Thyroid gland (tissue), 4 donors: ENCODE measurements at regions not wholly inside any gene's neighbourhood (a gene's known extent, or its start where the extent isn't known, plus 50 kb on each side); places are given as distances from the start of the nearest gene placed in this dataset.

ENCODE experiments used
- DNase-seq, 2 donors: peaks; one replicate each; pipeline ENCODE4 v3.0.0-alpha.2; 2019
- H3K27ac ChIP-seq, 3 donors: fragments of 200-600 bp; sonication (generic); 1 replicate in 2 of 3; 2 replicates in 1 of 3; pipeline ENCODE4 v1.5.1; 2016 to 2019; ENCODE audit warnings: mild to moderate bottlenecking in 1 of 3, moderate library complexity in 1 of 3
- H3K27me3 ChIP-seq: fragments of 200-600 bp; sonication (generic); one replicate; pipeline ENCODE4 v1.5.1; 2019
- H3K36me3 ChIP-seq, 2 donors: fragments of 200-600 bp; sonication (generic); one replicate each; pipeline ENCODE4 v1.5.1; 2016 to 2019
- H3K4me1 ChIP-seq, 2 donors: fragments of 200-600 bp; sonication (generic); one replicate each; pipeline ENCODE4 v1.5.1; 2017 to 2019
- H3K4me3 ChIP-seq, 3 donors: fragments of 200-600 bp; sonication (generic); replicated peaks in 1 of 3; 1 replicate in 2 of 3; 2 replicates in 1 of 3; pipeline ENCODE4 v1.5.1; 2016; ENCODE audit warnings: mild to moderate bottlenecking in 1 of 3
- H3K9me3 ChIP-seq: fragments of 200-600 bp; sonication (generic); one replicate; pipeline ENCODE4 v1.5.1; 2017
- POLR2A ChIP-seq, 2 donors: fragments of 450-650 bp; IDR thresholded peaks; one replicate each; pipeline ENCODE4 v1.6.1; 2017; ENCODE audit warnings: antibody characterized with exemption in 2 of 2, mild to moderate bottlenecking in 2 of 2, moderate library complexity in 1 of 2
- WGBS, 2 donors: methylation state at CpG; one replicate each; pipeline ENCODE4 v1.1.5; 2017; 5-methylcytosine and 5-hydroxymethylcytosine counted together
- intact Hi-C: fragments of 100-400 bp; cut with DNase I; formaldehyde crosslinking; loops from one replicate; pipeline ENCODE4 v1.15.1; 2023
- TF ChIP-seq, protein P1 (sequence below), 6 experiments: fragments of 200-600 bp in 3 of 6; fragments of 450-650 bp in 3 of 6; sonication (generic) in 3 of 6; IDR thresholded peaks; one replicate each; pipeline ENCODE4 v1.5.1; 2016 to 2019; ENCODE audit warnings: antibody characterized with exemption in 6 of 6, mild to moderate bottlenecking in 2 of 6, inconsistent platforms in 1 of 6, moderate library complexity in 1 of 6

DNA sequence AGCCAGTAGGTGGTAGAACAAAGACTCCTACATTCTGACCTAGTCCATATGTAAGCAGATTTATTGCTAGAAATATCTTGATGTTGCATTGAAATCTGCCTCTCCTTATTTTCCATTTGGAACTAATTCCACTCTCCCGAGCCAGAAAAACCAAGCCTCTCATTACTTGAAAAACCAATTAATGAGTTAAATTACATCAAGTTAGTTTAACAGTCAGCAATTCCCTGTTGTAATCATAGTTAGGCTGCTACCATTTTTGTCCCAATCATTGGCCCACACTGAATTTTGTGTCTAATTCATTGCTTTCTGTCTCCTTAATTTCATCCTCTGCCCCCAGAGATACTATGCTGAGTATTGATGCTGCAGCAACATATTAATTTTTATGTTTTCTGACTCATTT is 168.3 kb upstream of the TNP1 start:
- Histone ChIP-seq H3K4me1 (no peaks in the 10 kb centered on the region), H3K36me3 (no peaks in the 10 kb centered on the region), H3K27ac (no peak overlapping the region), H3K9me3 (no peaks in the 10 kb centered on the region), H3K27me3 (no peaks in the 10 kb centered on the region), H3K4me3 (no peak overlapping the region)
- 90 to 98% methylated on average over 1 of the region's 1 CpG for WGBS, 2 donors
- TF ChIP-seq, protein P1, sequence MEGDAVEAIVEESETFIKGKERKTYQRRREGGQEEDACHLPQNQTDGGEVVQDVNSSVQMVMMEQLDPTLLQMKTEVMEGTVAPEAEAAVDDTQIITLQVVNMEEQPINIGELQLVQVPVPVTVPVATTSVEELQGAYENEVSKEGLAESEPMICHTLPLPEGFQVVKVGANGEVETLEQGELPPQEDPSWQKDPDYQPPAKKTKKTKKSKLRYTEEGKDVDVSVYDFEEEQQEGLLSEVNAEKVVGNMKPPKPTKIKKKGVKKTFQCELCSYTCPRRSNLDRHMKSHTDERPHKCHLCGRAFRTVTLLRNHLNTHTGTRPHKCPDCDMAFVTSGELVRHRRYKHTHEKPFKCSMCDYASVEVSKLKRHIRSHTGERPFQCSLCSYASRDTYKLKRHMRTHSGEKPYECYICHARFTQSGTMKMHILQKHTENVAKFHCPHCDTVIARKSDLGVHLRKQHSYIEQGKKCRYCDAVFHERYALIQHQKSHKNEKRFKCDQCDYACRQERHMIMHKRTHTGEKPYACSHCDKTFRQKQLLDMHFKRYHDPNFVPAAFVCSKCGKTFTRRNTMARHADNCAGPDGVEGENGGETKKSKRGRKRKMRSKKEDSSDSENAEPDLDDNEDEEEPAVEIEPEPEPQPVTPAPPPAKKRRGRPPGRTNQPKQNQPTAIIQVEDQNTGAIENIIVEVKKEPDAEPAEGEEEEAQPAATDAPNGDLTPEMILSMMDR (IDR thresholded peaks at IDR 0.05): no peak
- no peak for TF ChIP-seq POLR2A (IDR thresholded peaks at IDR 0.05)
- DNase-seq: no peak
- intact Hi-C loops: no loop called here

- Histone ChIP-seq H3K4me3 (no peak overlapping the region), H3K27me3 (no peaks in the 10 kb centered on the region), H3K9me3 (no peaks in the 10 kb centered on the region), H3K27ac (no peak overlapping the region), H3K36me3 (no peaks in the 10 kb centered on the region), H3K4me1 (no peaks in the 10 kb centered on the region)
- WGBS, 2 donors: 59 to 80% methylated on average over 1 of the region's 1 CpG
- no peak for TF ChIP-seq POLR2A (IDR thresholded peaks at IDR 0.05)
- TF ChIP-seq, protein P1 (IDR thresholded peaks at IDR 0.05): no peak
- no peak for DNase-seq
- intact Hi-C loops: no loop called here
Measured at GRCh38 chr2:217027414-217027813, 167.6 kb upstream of the TNP1 start.

- Histone ChIP-seq H3K27me3 (no peaks in the 10 kb centered on the region), H3K36me3 (no peaks in the 10 kb centered on the region), H3K27ac (no peak overlapping the region), H3K9me3 (no peaks in the 10 kb centered on the region), H3K4me1 (no peaks in the 10 kb centered on the region), H3K4me3 (no peak overlapping the region)
- TF ChIP-seq POLR2A (IDR thresholded peaks at IDR 0.05): no peak
- TF ChIP-seq, protein P1 (IDR thresholded peaks at IDR 0.05): no peak
- intact Hi-C loops: no loop called here
- 91 to 94% methylated on average over 3 of the region's 3 CpGs for WGBS, 2 donors
- DNase-seq: no peak
Measured at GRCh38 chr2:217026569-217026968, 166.7 kb upstream of the TNP1 start.

DNA sequence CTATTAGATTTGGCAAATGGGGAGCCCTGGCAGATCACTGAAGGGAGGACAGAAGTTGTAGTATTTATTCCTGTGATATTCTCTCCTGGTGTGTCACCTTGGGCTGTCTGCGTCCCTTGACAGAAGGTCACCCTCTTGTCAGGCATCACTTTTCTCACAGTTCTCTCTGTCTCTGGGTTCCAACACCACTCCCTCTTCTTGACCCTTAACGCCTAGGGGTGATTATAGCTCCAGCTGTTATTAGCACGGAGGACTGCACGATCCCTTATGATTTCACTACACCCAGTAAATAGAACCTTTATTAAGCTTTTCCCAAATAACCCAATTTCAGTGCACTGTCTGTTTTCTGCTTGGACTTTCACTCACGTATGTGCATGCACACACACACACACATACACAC is 166.3 kb upstream of the TNP1 start:
- no peaks in the 10 kb centered on the region for H3K27me3 ChIP-seq
- H3K4me1 ChIP-seq: no peaks in the 10 kb centered on the region
- 94 to 97% methylated on average over 5 of the region's 5 CpGs for WGBS, 2 donors
- DNase-seq: no peak
- H3K27ac ChIP-seq: no peak overlapping the region
- intact Hi-C loops: no loop called here
- H3K36me3 ChIP-seq: no peaks in the 10 kb centered on the region
- H3K9me3 ChIP-seq: no peaks in the 10 kb centered on the region
- no peak overlapping the region for H3K4me3 ChIP-seq
- TF ChIP-seq POLR2A (IDR thresholded peaks at IDR 0.05): no peak
- TF ChIP-seq, protein P1 (IDR thresholded peaks at IDR 0.05): no peak

DNA sequence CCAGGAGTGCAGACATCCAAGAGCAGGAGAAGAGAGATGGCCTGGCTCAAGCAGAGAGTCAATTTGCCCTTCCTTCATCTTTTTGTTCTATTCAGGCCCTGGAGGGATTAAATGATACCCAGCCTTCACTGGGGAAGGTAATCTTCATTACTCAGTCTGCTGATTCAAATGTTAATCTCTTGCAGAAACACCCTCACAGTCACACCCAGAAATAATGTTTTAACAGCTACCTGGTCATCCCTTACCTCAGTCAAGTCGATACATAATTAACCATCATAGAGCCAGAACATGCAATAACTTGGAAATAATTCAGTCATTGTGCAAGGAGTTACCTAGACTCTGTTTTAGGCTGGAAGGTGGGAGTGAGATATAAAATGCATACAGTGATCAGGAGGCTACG is 163.7 kb upstream of the TNP1 start:
- TF ChIP-seq, protein P1 (IDR thresholded peaks at IDR 0.05): no peak
- TF ChIP-seq POLR2A (IDR thresholded peaks at IDR 0.05): no peak
- DNase-seq: no peak
- Histone ChIP-seq H3K27ac (no peak overlapping the region), H3K9me3 (no peaks in the 10 kb centered on the region), H3K4me1 (no peaks in the 10 kb centered on the region), H3K36me3 (no peaks in the 10 kb centered on the region), H3K27me3 (no peaks in the 10 kb centered on the region), H3K4me3 (no peak overlapping the region)
- 74 to 87% methylated on average over 2 of the region's 2 CpGs for WGBS, 2 donors
- intact Hi-C loops: no loop called here
